CD14-positive monocyte (primary cell): ENCODE measurements at regions not wholly inside any gene's neighbourhood (a gene's known extent, or its start where the extent isn't known, plus 50 kb on each side); places are given as distances from the start of the nearest gene placed in this dataset.

Experiments used
- DNase-seq, 3 donors: peaks; one replicate each; pipeline ENCODE4 v3.0.0-alpha.2; 2011 to 2022
- H2AFZ ChIP-seq: 2 replicates; pipeline ENCODE4 v1.6.0; 2012; ENCODE audit warnings: mild to moderate bottlenecking, low read depth, low read length, inconsistent platforms; ENCODE audit not compliant: insufficient read depth, poor library complexity, severe bottlenecking
- H3K27ac ChIP-seq, 2 donors: 1 replicate in 1 of 2; 2 replicates in 1 of 2; pipeline ENCODE4 v1.5.1; 2012 to 2013; ENCODE audit warnings: low read length in 2 of 2, control low read depth in 1 of 2, inconsistent platforms in 1 of 2, low read depth in 1 of 2, mild to moderate bottlenecking in 1 of 2
- H3K27me3 ChIP-seq, 2 donors: one replicate each; pipeline versions ENCODE4 v1.6.0 to v1.6.1; 2011 to 2013; ENCODE audit warnings: low read length in 2 of 2; ENCODE audit not compliant: control insufficient read depth in 2 of 2, insufficient read depth in 2 of 2
- H3K36me3 ChIP-seq, 2 donors: replicated peaks in 1 of 2; 1 replicate in 1 of 2; 2 replicates in 1 of 2; pipeline versions ENCODE4 v1.5.1 to v1.6.1; 2012 to 2013; ENCODE audit warnings: low read length in 2 of 2, control low read depth in 1 of 2, inconsistent platforms in 1 of 2, mild to moderate bottlenecking in 1 of 2; ENCODE audit not compliant: insufficient read depth in 2 of 2, control insufficient read depth in 1 of 2
- H3K4me1 ChIP-seq, 2 donors: 1 replicate in 1 of 2; 2 replicates in 1 of 2; pipeline versions ENCODE4 v1.5.1 to v1.6.1; 2012 to 2013; ENCODE audit warnings: low read length in 2 of 2, control low read depth in 1 of 2, inconsistent platforms in 1 of 2, mild to moderate bottlenecking in 1 of 2, moderate library complexity in 1 of 2; ENCODE audit not compliant: insufficient read depth in 2 of 2, control insufficient read depth in 1 of 2
- H3K4me2 ChIP-seq: replicated peaks from 2 replicates; pipeline ENCODE3; 2012; ENCODE audit warnings: low read length, moderate library complexity, mild to moderate bottlenecking; ENCODE audit not compliant: poor library complexity, severe bottlenecking; ENCODE audit errors: extremely low read depth
- H3K4me3 ChIP-seq, 3 experiments: fragments of 200-600 bp in 1 of 3; sonication (generic) in 1 of 3; replicated peaks in 1 of 3; 1 replicate in 2 of 3; 2 replicates in 1 of 3; pipeline ENCODE4 v1.5.1; 2011 to 2013; ENCODE audit warnings: low read length in 3 of 3, mild to moderate bottlenecking in 3 of 3, control low read depth in 2 of 3, low read depth in 2 of 3, inconsistent platforms in 1 of 3, moderate library complexity in 1 of 3
- H3K79me2 ChIP-seq: 2 replicates; pipeline ENCODE4 v1.6.0; 2012; ENCODE audit warnings: mild to moderate bottlenecking, control low read depth, inconsistent platforms, low read length, moderate library complexity; ENCODE audit not compliant: insufficient read depth
- H3K9ac ChIP-seq: 2 replicates; pipeline ENCODE4 v1.6.0; 2017; ENCODE audit warnings: low read length, mild to moderate bottlenecking; ENCODE audit not compliant: insufficient read depth, poor library complexity, severe bottlenecking
- H3K9me3 ChIP-seq, 2 donors: replicated peaks in 1 of 2; 1 replicate in 1 of 2; 2 replicates in 1 of 2; pipeline versions ENCODE4 v1.5.1 to v1.6.1; 2012 to 2013; ENCODE audit warnings: low read length in 2 of 2, control low read depth in 1 of 2; ENCODE audit not compliant: control insufficient read depth in 1 of 2, insufficient read depth in 1 of 2
- H4K20me1 ChIP-seq: 2 replicates; pipeline ENCODE4 v1.6.0; 2012; ENCODE audit warnings: mild to moderate bottlenecking, low read length, control low read depth, moderate library complexity; ENCODE audit not compliant: insufficient read depth
- H3K27ac Mint-ChIP-seq, 7 donors: one replicate each; pipeline ENCODE4 v1.8.0; 2020; ENCODE audit warnings: mild to moderate bottlenecking in 7 of 7, mixed read lengths in 7 of 7, moderate library complexity in 6 of 7, inconsistent platforms in 2 of 7
- H3K27me3 Mint-ChIP-seq, 3 donors: one replicate each; pipeline ENCODE4 v1.8.0; 2021 to 2022; ENCODE audit warnings: low read depth in 3 of 3, mild to moderate bottlenecking in 3 of 3, mixed read lengths in 3 of 3, moderate library complexity in 3 of 3, inconsistent platforms in 1 of 3
- H3K36me3 Mint-ChIP-seq, 2 donors: one replicate each; pipeline ENCODE4 v1.8.0; 2020; ENCODE audit warnings: mixed read lengths in 2 of 2, inconsistent platforms in 1 of 2, mild to moderate bottlenecking in 1 of 2
- H3K4me1 Mint-ChIP-seq: one replicate; pipeline ENCODE4 v1.8.0; 2020; ENCODE audit warnings: mild to moderate bottlenecking, mixed read lengths
- H3K4me3 Mint-ChIP-seq, 2 donors: one replicate each; pipeline ENCODE4 v1.8.0; 2020; ENCODE audit warnings: mild to moderate bottlenecking in 2 of 2, mixed read lengths in 2 of 2, moderate library complexity in 1 of 2
- H3K9me3 Mint-ChIP-seq, 7 donors: one replicate each; pipeline ENCODE4 v1.8.0; 2020 to 2022; ENCODE audit warnings: mixed read lengths in 7 of 7, mild to moderate bottlenecking in 6 of 7, moderate library complexity in 6 of 7, inconsistent platforms in 2 of 7
- WGBS: methylation state at CpG from one replicate; pipeline ENCODE4 v1.1.5; 2013; ENCODE audit warnings: missing lambda C conversion rate; ENCODE audit not compliant: insufficient coverage; 5-methylcytosine and 5-hydroxymethylcytosine counted together
- intact Hi-C, 2 donors: fragments of 100-400 bp; cut with micrococcal nuclease; formaldehyde crosslinking; loops; one replicate each; pipeline versions ENCODE4 v1.15.0 to v1.15.1; 2023
- TF ChIP-seq, protein P1 (sequence below): fragments of 200-600 bp; IDR thresholded peaks from one replicate; pipeline ENCODE4 v1.8.0; 2022; ENCODE audit warnings: antibody characterized with exemption, mild to moderate bottlenecking

DNA sequence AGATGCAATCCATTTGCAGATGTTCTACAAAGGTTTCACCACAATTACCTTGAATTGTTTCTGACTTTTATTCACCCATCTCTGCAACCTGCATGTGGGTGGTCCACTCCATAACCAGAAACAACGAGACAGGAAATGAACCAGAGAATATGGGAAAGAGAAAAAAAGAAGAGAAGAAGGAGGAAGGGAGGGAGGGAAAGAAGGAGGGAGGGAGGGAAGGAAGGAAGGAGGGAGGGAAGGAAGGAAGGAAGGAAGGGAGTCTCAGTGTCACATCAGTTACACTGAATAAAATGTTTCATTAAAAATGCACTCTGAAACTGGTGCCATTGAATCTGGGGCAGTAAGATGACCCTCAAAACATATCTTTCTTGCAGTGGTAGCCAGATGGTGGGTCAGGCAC lies 301.3 kb upstream of the MGMT start:
- no peak overlapping the region for H2AFZ ChIP-seq
- Mint-ChIP-seq H3K27me3 (peaks cover 0 to 4% (median 3%) of the 10 kb centered on the region in 3 donors), H3K9me3 (peaks cover 0 to 7% (median 0%) of the 10 kb centered on the region in 7 donors), H3K36me3 (no peaks in the 10 kb centered on the region), H3K4me1 (no peaks in the 10 kb centered on the region), H3K27ac (no peak overlapping the region), H3K4me3 (no peak overlapping the region)
- no peak overlapping the region for H3K27ac ChIP-seq
- H3K9ac ChIP-seq = no peak overlapping the region
- H3K9me3 ChIP-seq = no peaks in the 10 kb centered on the region
- no CpG with 5 or more reads among the region's 1 CpG for whole genome bisulfite sequencing
- TF ChIP-seq, protein P1, sequence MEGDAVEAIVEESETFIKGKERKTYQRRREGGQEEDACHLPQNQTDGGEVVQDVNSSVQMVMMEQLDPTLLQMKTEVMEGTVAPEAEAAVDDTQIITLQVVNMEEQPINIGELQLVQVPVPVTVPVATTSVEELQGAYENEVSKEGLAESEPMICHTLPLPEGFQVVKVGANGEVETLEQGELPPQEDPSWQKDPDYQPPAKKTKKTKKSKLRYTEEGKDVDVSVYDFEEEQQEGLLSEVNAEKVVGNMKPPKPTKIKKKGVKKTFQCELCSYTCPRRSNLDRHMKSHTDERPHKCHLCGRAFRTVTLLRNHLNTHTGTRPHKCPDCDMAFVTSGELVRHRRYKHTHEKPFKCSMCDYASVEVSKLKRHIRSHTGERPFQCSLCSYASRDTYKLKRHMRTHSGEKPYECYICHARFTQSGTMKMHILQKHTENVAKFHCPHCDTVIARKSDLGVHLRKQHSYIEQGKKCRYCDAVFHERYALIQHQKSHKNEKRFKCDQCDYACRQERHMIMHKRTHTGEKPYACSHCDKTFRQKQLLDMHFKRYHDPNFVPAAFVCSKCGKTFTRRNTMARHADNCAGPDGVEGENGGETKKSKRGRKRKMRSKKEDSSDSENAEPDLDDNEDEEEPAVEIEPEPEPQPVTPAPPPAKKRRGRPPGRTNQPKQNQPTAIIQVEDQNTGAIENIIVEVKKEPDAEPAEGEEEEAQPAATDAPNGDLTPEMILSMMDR = no peak
- no peaks in the 10 kb centered on the region for H3K4me1 ChIP-seq
- no peaks in the 10 kb centered on the region for H3K27me3 ChIP-seq
- H3K36me3 ChIP-seq = no peaks in the 10 kb centered on the region
- intact Hi-C loops = no loop called here
- no peak for DNase-seq
- H3K4me2 ChIP-seq = no peak overlapping the region
- no peaks in the 10 kb centered on the region for H4K20me1 ChIP-seq
- H3K4me3 ChIP-seq = no peak overlapping the region
- H3K79me2 ChIP-seq = no peaks in the 10 kb centered on the region

DNA sequence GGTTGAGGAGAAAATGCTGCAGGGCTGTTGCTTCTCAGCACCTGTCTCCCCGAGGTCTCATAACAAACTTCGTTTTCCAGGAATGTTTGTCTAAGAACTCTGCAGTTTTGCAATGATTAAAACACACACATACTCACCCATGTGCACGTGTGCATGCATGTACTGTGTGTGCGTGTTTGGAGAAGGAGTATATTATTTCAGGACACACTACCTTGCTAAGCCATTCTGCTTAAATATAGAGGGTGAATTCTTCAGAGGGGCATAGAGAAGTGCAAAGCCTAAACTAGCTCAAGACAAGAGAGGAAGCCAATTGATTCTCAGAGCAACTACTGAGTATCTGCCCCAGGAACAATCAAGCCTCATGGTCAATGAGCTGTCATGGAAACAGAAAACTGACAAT lies 298.4 kb upstream of the MGMT start:
- intact Hi-C loops = no loop called here
- Histone ChIP-seq H3K27ac (no peak overlapping the region), H3K79me2 (no peaks in the 10 kb centered on the region), H4K20me1 (no peaks in the 10 kb centered on the region), H3K36me3 (no peaks in the 10 kb centered on the region), H3K4me3 (no peak overlapping the region), H3K4me2 (no peak overlapping the region), H3K9ac (no peak overlapping the region), H3K4me1 (no peaks in the 10 kb centered on the region), H3K9me3 (no peaks in the 10 kb centered on the region), H3K27me3 (no peaks in the 10 kb centered on the region), H2AFZ (no peak overlapping the region)
- no peaks in the 10 kb centered on the region for H3K4me1 Mint-ChIP-seq
- H3K27ac Mint-ChIP-seq = no peak overlapping the region
- no peak for DNase-seq
- H3K4me3 Mint-ChIP-seq = no peak overlapping the region
- TF ChIP-seq, protein P1 = no peak
- WGBS = no CpG with 5 or more reads among the region's 4 CpGs
- peaks cover 0 to 4% (median 3%) of the 10 kb centered on the region in 3 donors for H3K27me3 Mint-ChIP-seq
- H3K36me3 Mint-ChIP-seq = no peaks in the 10 kb centered on the region
- no peaks in the 10 kb centered on the region for H3K9me3 Mint-ChIP-seq
